ENCODE measurements at regions not wholly inside any gene's neighbourhood (a gene's known extent, or its start where the extent isn't known, plus 50 kb on each side); places are given as distances from the start of the nearest gene placed in this dataset.

DNA sequence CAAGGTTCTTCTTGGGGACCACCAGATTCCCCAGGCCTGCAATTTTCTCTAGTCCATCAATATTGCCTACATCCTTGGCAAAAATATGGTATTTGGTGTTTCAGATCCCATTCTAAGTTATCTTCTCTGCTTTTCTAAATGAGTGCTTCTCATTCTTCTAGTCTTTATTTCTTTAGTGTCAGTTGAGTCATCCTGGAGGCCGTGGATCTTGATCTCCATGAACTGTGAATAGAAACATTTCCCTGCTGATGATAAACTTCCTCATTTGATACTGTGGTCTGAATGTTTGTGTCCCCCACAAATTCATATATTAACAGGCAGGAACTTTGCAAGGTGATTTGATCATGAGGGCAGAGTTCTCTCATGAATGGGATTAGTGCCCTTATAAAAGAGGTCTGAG, 779.3 kb downstream of the INHBA start:
- Mint-ChIP-seq H3K27ac (no peak overlapping the region), H3K9me3 (peaks cover 0 to 4% of the 10 kb centered on the region in 2 donors), H3K4me1 (no peaks in the 10 kb centered on the region), H3K27me3 (no peaks in the 10 kb centered on the region), H3K36me3 (no peaks in the 10 kb centered on the region), H3K4me3 (no peak overlapping the region)
- DNase-seq (no peak), ATAC-seq (replicated peaks) (no peak)

DNA sequence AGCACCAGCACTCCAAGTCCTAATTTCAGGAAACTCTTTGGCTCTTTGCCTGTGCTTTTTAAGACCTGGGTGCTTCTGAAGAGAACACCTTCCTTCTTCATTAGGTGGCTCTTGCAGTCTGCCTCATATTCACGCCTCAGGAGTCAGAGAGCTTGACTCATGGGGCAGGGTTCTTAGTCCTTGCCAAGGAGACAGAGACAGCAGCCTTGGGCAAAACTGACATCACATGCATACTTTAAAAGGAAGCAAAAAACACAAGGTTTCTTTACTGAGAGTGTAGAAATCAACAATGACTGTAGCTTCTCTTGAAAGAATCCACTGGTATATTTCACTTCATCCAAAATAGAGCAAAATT, 780.6 kb downstream of the INHBA start:
- Mint-ChIP-seq H3K9me3 (peaks cover 0 to 3% of the 10 kb centered on the region in 2 donors), H3K4me1 (no peaks in the 10 kb centered on the region), H3K36me3 (no peaks in the 10 kb centered on the region), H3K27ac (no peak overlapping the region), H3K4me3 (no peak overlapping the region), H3K27me3 (no peaks in the 10 kb centered on the region)
- no peak for DNase-seq
- no peak for ATAC-seq (replicated peaks)

DNA sequence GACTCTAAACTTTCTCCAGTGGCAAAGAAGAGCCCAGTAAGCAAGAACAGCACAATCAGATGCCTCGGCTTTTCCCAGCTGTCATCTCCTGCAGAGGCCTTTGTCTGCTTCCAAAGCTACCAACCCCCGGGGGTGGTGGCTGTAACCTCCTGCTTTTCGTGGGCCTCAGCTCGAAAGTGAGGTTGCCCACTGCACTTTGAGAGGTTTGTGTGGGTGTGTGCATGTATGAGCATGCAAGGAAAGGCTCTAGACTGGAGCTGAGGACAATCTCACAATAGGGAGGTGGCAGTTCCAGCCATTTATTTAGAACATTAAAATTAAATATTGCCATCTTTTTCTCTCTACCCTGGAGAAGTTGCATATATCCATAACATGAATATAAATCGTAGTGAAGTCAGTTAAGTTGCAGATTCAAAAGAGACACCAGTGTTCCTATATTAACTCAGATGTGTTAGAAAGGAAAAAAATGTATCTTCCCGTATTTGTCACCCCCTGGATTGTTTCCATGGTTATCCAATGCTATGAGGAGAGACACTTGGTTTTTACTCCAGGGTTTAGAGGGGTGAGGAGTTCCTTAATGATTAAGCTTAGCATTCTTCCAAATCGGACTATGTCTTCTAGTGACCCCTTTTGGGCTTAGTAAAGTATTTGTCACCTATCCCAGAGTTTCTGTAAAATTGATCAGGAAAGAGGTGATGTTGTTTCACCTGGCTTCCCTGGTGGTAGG, 781.1 kb downstream of the INHBA start:
- ATAC-seq (replicated peaks) (no peak), DNase-seq (no peak)
- Mint-ChIP-seq H3K27ac (no peak overlapping the region), H3K36me3 (no peaks in the 10 kb centered on the region), H3K27me3 (no peaks in the 10 kb centered on the region), H3K4me1 (no peaks in the 10 kb centered on the region), H3K9me3 (peaks cover 0 to 3% of the 10 kb centered on the region in 2 donors), H3K4me3 (no peak overlapping the region)

DNA sequence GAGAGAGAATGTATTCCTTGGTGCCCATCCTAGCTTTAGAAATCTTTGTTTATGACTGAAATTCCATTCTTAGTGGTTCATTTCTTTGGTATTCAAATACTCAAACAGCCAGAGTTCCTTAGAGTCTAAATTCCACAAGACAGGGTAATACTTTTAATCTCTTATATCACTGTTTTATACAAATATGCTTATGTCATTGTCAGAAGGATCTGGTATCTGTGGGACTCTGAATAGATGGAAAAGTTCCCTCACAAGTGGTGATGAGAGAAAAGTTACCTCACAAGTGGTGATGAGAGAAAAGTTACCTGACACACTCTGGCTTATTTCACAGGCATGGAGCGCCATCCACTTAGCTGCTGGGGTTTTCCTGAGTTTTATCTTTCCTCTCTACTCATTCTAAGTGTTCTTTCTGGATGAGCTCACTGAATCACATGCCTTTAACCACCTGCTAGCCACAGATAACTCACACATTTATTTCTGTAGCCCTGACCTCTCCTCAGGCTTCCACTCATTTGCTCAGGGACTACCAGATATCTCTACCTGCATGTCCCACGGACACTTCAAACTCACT, 784.0 kb downstream of the SUGCT start:
- no peaks in the 10 kb centered on the region for H3K4me1 Mint-ChIP-seq
- H3K27me3 Mint-ChIP-seq, result no peaks in the 10 kb centered on the region
- H3K36me3 Mint-ChIP-seq, result no peaks in the 10 kb centered on the region
- ATAC-seq (replicated peaks), result no peak
- H3K9me3 Mint-ChIP-seq, result peaks cover 0 to 3% of the 10 kb centered on the region in 2 donors
- no peak overlapping the region for H3K27ac Mint-ChIP-seq
- DNase-seq, result no peak
- H3K4me3 Mint-ChIP-seq, result no peak overlapping the region

DNA sequence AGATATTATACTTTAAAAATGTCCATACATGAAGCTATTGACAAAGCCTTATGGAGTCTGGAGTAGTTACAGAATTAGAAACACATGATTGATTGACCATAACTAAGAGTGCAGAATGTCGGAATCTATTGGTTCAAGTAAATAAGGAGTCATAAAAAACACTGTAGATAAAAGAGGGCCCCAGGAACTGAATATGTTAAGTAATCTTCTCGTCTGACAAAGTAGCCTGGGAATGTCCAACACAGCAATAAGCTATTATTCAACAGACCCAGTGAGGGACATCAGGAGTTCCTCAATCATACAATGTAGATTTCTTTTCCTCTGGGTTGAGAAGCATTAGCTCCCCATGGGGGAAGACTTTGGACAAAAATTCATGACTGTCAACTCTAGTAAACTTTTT, 782.0 kb downstream of the SUGCT start:
- no peaks in the 10 kb centered on the region for H3K36me3 Mint-ChIP-seq
- no peaks in the 10 kb centered on the region for H3K27me3 Mint-ChIP-seq

DNA sequence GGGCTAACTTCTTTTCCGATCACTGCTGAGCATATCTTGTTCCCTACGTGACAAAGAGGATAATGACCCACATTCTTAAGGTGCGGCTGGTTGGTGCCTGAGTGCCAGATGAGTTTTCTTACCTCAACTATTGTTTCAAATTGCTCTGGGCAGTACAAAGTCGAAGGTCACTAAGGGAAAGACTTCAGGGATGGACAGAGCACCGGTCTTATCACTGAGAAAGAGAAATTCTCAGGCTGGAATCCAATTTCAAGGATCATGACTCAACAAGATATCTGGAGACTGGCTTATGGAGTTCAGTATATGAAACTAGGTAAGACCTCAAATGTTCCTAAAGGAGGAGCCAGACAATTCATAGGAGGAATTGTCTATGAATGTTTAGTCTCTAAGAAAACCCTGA, 780.3 kb downstream of the SUGCT start:
- Mint-ChIP-seq H3K27me3 (no peaks in the 10 kb centered on the region), H3K4me3 (no peak overlapping the region), H3K4me1 (no peaks in the 10 kb centered on the region), H3K36me3 (no peaks in the 10 kb centered on the region), H3K27ac (no peak overlapping the region), H3K9me3 (no peaks in the 10 kb centered on the region)
- ATAC-seq (replicated peaks) (no peak), DNase-seq (no peak)

More for the DNA sequence above, 782.0 kb downstream of the SUGCT start:
- no peaks in the 10 kb centered on the region for H3K4me1 Mint-ChIP-seq
- no peak for ATAC-seq (replicated peaks)
- H3K9me3 Mint-ChIP-seq, result no peaks in the 10 kb centered on the region
- no peak overlapping the region for H3K27ac Mint-ChIP-seq
- DNase-seq, result no peak
- no peak overlapping the region for H3K4me3 Mint-ChIP-seq

All from stimulated activated naive B cell treated with anti-CD40 and anti-IgM and Interleukin-4, amounts not matched to agents 10 μg/mL and 1 μg/mL and 100 μg/mL, for 72 hours (primary cell).